CD4-positive, alpha-beta memory T cell (primary cell): ENCODE measurements at regions not wholly inside any gene's neighbourhood (a gene's known extent, or its start where the extent isn't known, plus 50 kb on each side); places are given as distances from the start of the nearest gene placed in this dataset.

ENCODE experiments used
- CTCF ChIA-PET: fragments of 350-600 bp; sonication (Branson Sonifier 250); formaldehyde crosslinking; loops from one replicate; lab custom pipeline; 2021; ENCODE audit warnings: inconsistent platforms; ENCODE audit not compliant: partially characterized antibody; lab: Charles Lee
- POLR2A ChIA-PET: fragments of 350-600 bp; sonication (Branson Sonifier 250); formaldehyde crosslinking; loops from one replicate; lab custom pipeline; 2021; ENCODE audit not compliant: partially characterized antibody; lab: Charles Lee
- DNase-seq, 5 donors: peaks; one replicate each; pipeline versions ENCODE4 v3.0.0 to v3.0.0-alpha.2; 2020 to 2022; ENCODE audit warnings: mixed read lengths in 1 of 5
- H3K27ac ChIP-seq: one replicate; pipeline ENCODE4 v1.7.0; 2013; ENCODE audit warnings: low read depth, low read length
- H3K27me3 ChIP-seq: 2 replicates; pipeline ENCODE4 v1.7.0; 2013; ENCODE audit warnings: mild to moderate bottlenecking, low read length, moderate library complexity; ENCODE audit not compliant: insufficient read depth
- H3K36me3 ChIP-seq: 2 replicates; pipeline ENCODE4 v1.7.0; 2013; ENCODE audit warnings: mild to moderate bottlenecking, low read length, moderate library complexity; ENCODE audit not compliant: insufficient read depth
- H3K4me1 ChIP-seq: 2 replicates; pipeline ENCODE4 v1.7.0; 2013; ENCODE audit warnings: mild to moderate bottlenecking, low read length, moderate library complexity; ENCODE audit not compliant: insufficient read depth
- H3K4me3 ChIP-seq, 2 donors: one replicate each; pipeline ENCODE4 v1.7.0; 2013; ENCODE audit warnings: low read length in 2 of 2, mild to moderate bottlenecking in 1 of 2
- H3K9me3 ChIP-seq, 2 donors: one replicate each; pipeline ENCODE4 v1.7.0; 2013; ENCODE audit warnings: low read length in 2 of 2, control low read depth in 1 of 2; ENCODE audit not compliant: control insufficient read depth in 1 of 2
- H3K27ac Mint-ChIP-seq, 7 donors: one replicate each; pipeline ENCODE4 v1.8.0; 2020 to 2021; ENCODE audit warnings: mixed read lengths in 7 of 7, mild to moderate bottlenecking in 6 of 7, inconsistent platforms in 3 of 7, moderate library complexity in 3 of 7
- H3K27me3 Mint-ChIP-seq, 2 donors: one replicate each; pipeline ENCODE4 v1.8.0; 2020 to 2021; ENCODE audit warnings: mixed read lengths in 2 of 2
- H3K36me3 Mint-ChIP-seq, 2 donors: one replicate each; pipeline ENCODE4 v1.8.0; 2020 to 2021; ENCODE audit warnings: mixed read lengths in 2 of 2, inconsistent platforms in 1 of 2, mild to moderate bottlenecking in 1 of 2
- H3K4me1 Mint-ChIP-seq, 4 donors: one replicate each; pipeline ENCODE4 v1.8.0; 2020 to 2021; ENCODE audit warnings: mixed read lengths in 4 of 4, mild to moderate bottlenecking in 1 of 4
- H3K4me3 Mint-ChIP-seq, 8 donors: one replicate each; pipeline ENCODE4 v1.8.0; 2020 to 2021; ENCODE audit warnings: mixed read lengths in 8 of 8, mild to moderate bottlenecking in 7 of 8, moderate library complexity in 6 of 8, inconsistent platforms in 3 of 8
- H3K9me3 Mint-ChIP-seq, 8 donors: one replicate each; pipeline ENCODE4 v1.8.0; 2020 to 2021; ENCODE audit warnings: mixed read lengths in 8 of 8, mild to moderate bottlenecking in 5 of 8, inconsistent platforms in 3 of 8, moderate library complexity in 1 of 8
- intact Hi-C: fragments of 100-400 bp; cut with micrococcal nuclease; formaldehyde crosslinking; loops from one replicate; pipeline ENCODE4 v1.15.1; 2023

DNA sequence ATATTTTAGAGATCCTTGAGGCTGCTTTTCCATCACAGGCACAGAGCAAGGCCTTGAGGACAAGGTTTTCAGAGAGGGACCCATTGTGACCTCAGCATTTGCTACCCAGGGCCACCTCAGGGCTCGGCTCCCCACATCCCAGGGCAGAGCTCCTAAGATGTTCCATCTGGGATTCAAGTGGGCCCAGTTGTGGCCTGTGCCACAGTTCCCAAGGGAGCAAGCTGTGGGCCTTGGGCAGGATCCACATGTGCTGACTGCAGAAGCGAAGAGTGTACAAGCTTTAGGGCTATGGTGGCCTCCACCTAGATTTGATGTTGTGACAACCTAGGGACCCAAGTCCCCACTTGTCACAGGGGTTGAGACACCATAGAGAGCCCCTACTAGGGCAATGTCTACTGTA, 608.1 kb downstream of the HACE1 start:
- Mint-ChIP-seq H3K36me3 (no peaks in the 10 kb centered on the region), H3K9me3 (peaks cover 0 to 4% (median 0%) of the 10 kb centered on the region in 8 donors), H3K27me3 (no peaks in the 10 kb centered on the region), H3K4me1 (no peaks in the 10 kb centered on the region), H3K4me3 (no peak overlapping the region), H3K27ac (no peak overlapping the region)
- H3K27me3 ChIP-seq: no peaks in the 10 kb centered on the region
- H3K27ac ChIP-seq: no peak overlapping the region
- no peak for DNase-seq
- H3K4me3 ChIP-seq: no peak overlapping the region
- ChIA-PET CTCF (no interaction called here), POLR2A (no interaction called here)
- H3K9me3 ChIP-seq: no peaks in the 10 kb centered on the region
- H3K36me3 ChIP-seq: no peaks in the 10 kb centered on the region
- H3K4me1 ChIP-seq: no peaks in the 10 kb centered on the region
- intact Hi-C loops: no loop called here

- no peak overlapping the region for H3K27ac ChIP-seq
- H3K9me3 ChIP-seq: no peaks in the 10 kb centered on the region
- ChIA-PET CTCF (interaction anchor here (0.6 kb wide), 1 partner anchor 8 kb away, joined by 3 read pairs; no protein-coding TSS in a partner anchor), POLR2A (no interaction called here)
- Mint-ChIP-seq H3K4me3 (no peak overlapping the region), H3K36me3 (no peaks in the 10 kb centered on the region), H3K27ac (no peak overlapping the region), H3K4me1 (no peaks in the 10 kb centered on the region), H3K27me3 (peaks cover 0 to 2% of the 10 kb centered on the region in 2 donors), H3K9me3 (peaks cover 0 to 8% (median 0%) of the 10 kb centered on the region in 8 donors)
- H3K27me3 ChIP-seq: no peaks in the 10 kb centered on the region
- no peak overlapping the region for H3K4me3 ChIP-seq
- no peaks in the 10 kb centered on the region for H3K4me1 ChIP-seq
- intact Hi-C loops: no loop called here
- H3K36me3 ChIP-seq: no peaks in the 10 kb centered on the region
- DNase-seq: no peak
These were observed 618.9 kb downstream of the HACE1 start for GRCh38 chr6:104240865-104241264.

DNA sequence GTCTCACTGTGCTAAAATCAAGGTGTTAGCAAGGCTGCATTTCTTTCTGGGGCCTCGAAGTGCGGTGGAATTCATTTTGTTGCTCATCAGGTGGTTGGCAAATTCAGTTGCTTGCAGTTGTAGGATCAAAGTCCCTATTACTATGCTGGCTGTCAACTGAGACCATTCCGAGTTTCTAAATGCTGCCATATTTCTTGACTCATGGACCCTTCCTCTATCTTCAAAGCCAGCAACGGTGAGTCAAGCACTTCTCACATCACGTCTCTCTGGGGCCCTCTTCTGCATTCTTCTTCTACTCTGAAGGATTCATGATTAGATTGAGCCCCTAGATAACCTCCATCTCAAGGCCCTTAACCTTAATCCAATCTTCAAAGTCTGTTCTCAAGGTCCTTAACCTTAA, 619.7 kb downstream of the HACE1 start:
- Mint-ChIP-seq H3K4me3 (no peak overlapping the region), H3K4me1 (no peaks in the 10 kb centered on the region), H3K9me3 (peaks cover 0 to 8% (median 0%) of the 10 kb centered on the region in 8 donors), H3K27me3 (peaks cover 0 to 2% of the 10 kb centered on the region in 2 donors), H3K27ac (no peak overlapping the region), H3K36me3 (no peaks in the 10 kb centered on the region)
- Histone ChIP-seq H3K27me3 (no peaks in the 10 kb centered on the region), H3K4me3 (no peak overlapping the region), H3K4me1 (no peaks in the 10 kb centered on the region), H3K9me3 (no peaks in the 10 kb centered on the region), H3K36me3 (no peaks in the 10 kb centered on the region), H3K27ac (no peak overlapping the region)
- no peak for DNase-seq
- POLR2A ChIA-PET: no interaction called here
- CTCF ChIA-PET: no interaction called here
- intact Hi-C loops: no loop called here

GRCh38 chr6:104229057-104229456, 630.7 kb downstream of the HACE1 start:
- no peaks in the 10 kb centered on the region for H3K9me3 ChIP-seq
- H3K36me3 ChIP-seq: no peaks in the 10 kb centered on the region
- H3K27ac ChIP-seq: no peak overlapping the region
- no peaks in the 10 kb centered on the region for H3K36me3 Mint-ChIP-seq
- no peaks in the 10 kb centered on the region for H3K4me1 ChIP-seq
- H3K27me3 ChIP-seq: no peaks in the 10 kb centered on the region
- no peaks in the 10 kb centered on the region for H3K4me1 Mint-ChIP-seq
- intact Hi-C loops: no loop called here
- POLR2A ChIA-PET: no interaction called here
- no peak overlapping the region for H3K27ac Mint-ChIP-seq
- no peaks in the 10 kb centered on the region for H3K27me3 Mint-ChIP-seq
- CTCF ChIA-PET: no interaction called here
- peaks cover 0 to 2% (median 0%) of the 10 kb centered on the region in 8 donors for H3K9me3 Mint-ChIP-seq
- H3K4me3 ChIP-seq: no peak overlapping the region
- no peak for DNase-seq
- no peak overlapping the region for H3K4me3 Mint-ChIP-seq

DNA sequence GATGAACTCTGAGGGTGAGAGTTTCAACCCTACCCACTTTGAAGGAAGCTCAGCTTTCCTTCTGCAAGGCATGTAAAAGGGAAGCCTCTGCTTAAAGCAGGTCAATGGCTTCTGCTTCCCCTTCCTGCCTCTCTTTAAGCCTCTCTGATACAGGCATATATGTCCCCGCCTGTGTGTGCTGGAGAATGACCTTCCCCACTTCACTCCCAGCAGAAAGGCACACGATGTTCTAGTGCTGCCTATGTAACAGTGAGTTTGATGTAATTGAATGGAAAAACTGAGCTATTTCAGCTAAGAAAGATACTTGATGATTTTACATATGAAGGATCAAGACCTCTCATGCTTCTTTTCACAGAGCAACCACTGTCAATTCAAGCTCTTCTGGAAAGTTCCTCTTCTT, 632.2 kb downstream of the HACE1 start:
- POLR2A ChIA-PET: no interaction called here
- no peak for DNase-seq
- peaks cover 0 to 2% (median 0%) of the 10 kb centered on the region in 8 donors for H3K9me3 Mint-ChIP-seq
- H3K27me3 Mint-ChIP-seq: no peaks in the 10 kb centered on the region
- H3K36me3 Mint-ChIP-seq: no peaks in the 10 kb centered on the region
- no peak overlapping the region for H3K27ac ChIP-seq
- no peaks in the 10 kb centered on the region for H3K27me3 ChIP-seq
- H3K27ac Mint-ChIP-seq: no peak overlapping the region
- no peak overlapping the region for H3K4me3 ChIP-seq
- CTCF ChIA-PET: no interaction called here
- H3K9me3 ChIP-seq: no peaks in the 10 kb centered on the region
- no peaks in the 10 kb centered on the region for H3K36me3 ChIP-seq
- no peaks in the 10 kb centered on the region for H3K4me1 Mint-ChIP-seq
- intact Hi-C loops: no loop called here
- H3K4me1 ChIP-seq: no peaks in the 10 kb centered on the region
- H3K4me3 Mint-ChIP-seq: no peak overlapping the region

- Mint-ChIP-seq H3K27me3 (no peaks in the 10 kb centered on the region), H3K9me3 (peaks cover 0 to 2% (median 0%) of the 10 kb centered on the region in 8 donors), H3K4me1 (no peaks in the 10 kb centered on the region), H3K4me3 (no peak overlapping the region), H3K36me3 (no peaks in the 10 kb centered on the region), H3K27ac (no peak overlapping the region)
- Histone ChIP-seq H3K4me3 (no peak overlapping the region), H3K9me3 (no peaks in the 10 kb centered on the region), H3K27ac (no peak overlapping the region), H3K27me3 (no peaks in the 10 kb centered on the region), H3K36me3 (no peaks in the 10 kb centered on the region), H3K4me1 (no peaks in the 10 kb centered on the region)
- intact Hi-C loops: no loop called here
- no peak for DNase-seq
- CTCF ChIA-PET: interaction anchor here (1.5 kb wide), 1 partner anchor 17 kb away, joined by 3 read pairs; no protein-coding TSS in a partner anchor
- POLR2A ChIA-PET: no interaction called here
These were observed 632.8 kb downstream of the HACE1 start for GRCh38 chr6:104226790-104227446.

DNA sequence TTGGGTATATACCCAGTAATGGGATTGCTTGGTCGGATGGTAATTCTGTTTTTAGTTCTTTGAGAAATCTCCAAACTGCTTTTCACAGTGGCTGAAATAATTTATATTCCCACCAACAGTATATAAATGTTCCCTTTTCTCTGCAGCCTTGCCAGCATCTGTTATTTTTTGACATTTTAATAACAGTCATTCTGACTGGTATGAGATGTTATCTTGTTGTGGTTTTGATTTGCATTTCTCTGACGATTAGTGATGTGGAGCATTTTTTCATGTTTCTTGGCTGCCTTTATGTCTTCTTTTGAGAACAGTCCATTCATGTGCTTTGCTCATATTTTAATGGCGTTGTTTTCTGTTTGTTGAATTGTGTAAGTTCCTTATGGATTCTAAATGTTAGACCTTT, 641.6 kb downstream of the HACE1 start:
- Histone ChIP-seq H3K9me3 (no peaks in the 10 kb centered on the region), H3K4me3 (no peak overlapping the region), H3K27ac (no peak overlapping the region), H3K4me1 (no peaks in the 10 kb centered on the region), H3K27me3 (no peaks in the 10 kb centered on the region), H3K36me3 (no peaks in the 10 kb centered on the region)
- CTCF ChIA-PET: no interaction called here
- Mint-ChIP-seq H3K4me1 (no peaks in the 10 kb centered on the region), H3K36me3 (no peaks in the 10 kb centered on the region), H3K27me3 (no peaks in the 10 kb centered on the region), H3K27ac (no peak overlapping the region), H3K4me3 (no peak overlapping the region), H3K9me3 (peaks cover 0 to 2% (median 0%) of the 10 kb centered on the region in 8 donors)
- intact Hi-C loops: no loop called here
- no peak for DNase-seq
- POLR2A ChIA-PET: no interaction called here
